K562 (cell line): ENCODE measurements at regions not wholly inside any gene's neighbourhood (a gene's known extent, or its start where the extent isn't known, plus 50 kb on each side); places are given as distances from the start of the nearest gene placed in this dataset.

Experiments
- ARID4B ChIP-seq: sonication (generic); formaldehyde crosslinking; IDR thresholded peaks from 2 replicates; pipeline ENCODE4 v1.8.0; 2022; ENCODE audit warnings: mild to moderate bottlenecking, missing genetic modification reagents
- BCOR ChIP-seq: fragments of 450-650 bp; IDR thresholded peaks from 2 replicates; pipeline ENCODE4 v1.6.1; 2016
- CBX2 ChIP-seq: fragments of 200-600 bp; sonication (generic); IDR thresholded peaks from one replicate; pipeline ENCODE4 v1.6.1; 2012; ENCODE audit warnings: mild to moderate bottlenecking, low read length, inconsistent platforms; ENCODE audit not compliant: insufficient read depth, poor library complexity, severe bottlenecking
- CTCF ChIP-seq, 3 experiments: IDR thresholded peaks in 2 of 3; conservative IDR thresholded peaks in 1 of 3; 2 replicates each; pipeline ENCODE4 v1.5.1; 2011 to 2012; ENCODE audit warnings: low read length in 3 of 3, mild to moderate bottlenecking in 3 of 3, control low read depth in 2 of 3, improper control_type of control experiment in 1 of 3, inconsistent platforms in 1 of 3, low read depth in 1 of 3, mixed read lengths in 1 of 3, moderate library complexity in 1 of 3; ENCODE audit not compliant: insufficient read depth in 2 of 3
- EZH2 ChIP-seq: IDR thresholded peaks from 2 replicates; pipeline ENCODE4 v1.6.1; 2012; ENCODE audit warnings: low read depth, mild to moderate bottlenecking, inconsistent platforms, low read length, borderline replicate concordance
- FOXO4 ChIP-seq: fragments of 450-650 bp; formaldehyde crosslinking; IDR thresholded peaks from 2 replicates; pipeline ENCODE4 v1.4.0; 2020; ENCODE audit warnings: mild to moderate bottlenecking, moderate library complexity
- MTF1 ChIP-seq: fragments of 250-450 bp; sonication (Bioruptor Pico); IDR thresholded peaks from 2 replicates; pipeline ENCODE4 v1.9.0; 2021; ENCODE audit warnings: moderate library complexity, mild to moderate bottlenecking, inconsistent platforms, borderline replicate concordance
- NFYB ChIP-seq: IDR thresholded peaks from 2 replicates; pipeline ENCODE4 v1.6.1; 2011; ENCODE audit warnings: mild to moderate bottlenecking, moderate library complexity; ENCODE audit not compliant: insufficient read length; ENCODE audit errors: extremely low read depth
- TFE3 ChIP-seq: fragments of 450-650 bp; formaldehyde crosslinking; IDR thresholded peaks from 2 replicates; pipeline ENCODE4 v1.4.0; 2020; ENCODE audit warnings: mild to moderate bottlenecking, mixed read lengths
- YBX1 ChIP-seq: fragments of 450-650 bp; IDR thresholded peaks from 2 replicates; pipeline ENCODE4 v1.7.1; 2016; ENCODE audit warnings: mild to moderate bottlenecking
- ZNF507 ChIP-seq: conservative IDR thresholded peaks from 2 replicates; pipeline ENCODE4 v1.6.1; 2017; ENCODE audit warnings: missing genetic modification characterization, missing compliant biosample characterization
- ZNF561 ChIP-seq: fragments of 450-650 bp; formaldehyde crosslinking; conservative IDR thresholded peaks from 2 replicates; pipeline ENCODE4 v1.4.0; 2020; ENCODE audit warnings: mild to moderate bottlenecking, moderate library complexity

GRCh38 chr18:29753379-29753778, 1289.2 kb downstream of the DSC3 start:
- TF ChIP-seq YBX1 (no peak), CBX2 (no peak), NFYB (no peak), ZNF561 (CRISPR knock-in tag) (no peak), EZH2 (no peak), ZNF507 (no peak), BCOR (no peak), CTCF (IDR thresholded peaks at IDR 0.05 in 2 of 3, conservative IDR thresholded peaks at IDR 0.05 in 1 of 3; ENCODE audit: insufficient read depth in 2 of 3, low read depth in 1 of 3, low read length in 3 of 3) (no peak), FOXO4 (CRISPR knock-in tag) (no peak), ARID4B (no peak), TFE3 (CRISPR knock-in tag) (no peak), MTF1 (no peak)
